ENCODE measurements at regions not wholly inside any gene's neighbourhood (a gene's known extent, or its start where the extent isn't known, plus 50 kb on each side); places are given as distances from the start of the nearest gene placed in this dataset.

GRCh38 chr3:161556941-161557340 lies 60.3 kb downstream of the OTOL1 start:
- TF ChIP-seq HOXD13 (CRISPR knock-in tag; IDR thresholded peaks at IDR 0.05; ENCODE audit: borderline replicate concordance) = no peak
- no peak for TF ChIP-seq ZNF398 (tag by site-specific recombination; IDR thresholded peaks at IDR 0.05)
- TF ChIP-seq ZFP3 (tag by site-specific recombination; IDR thresholded peaks at IDR 0.05; ENCODE audit: low read depth) = no peak
- TF ChIP-seq GFI1B (tag by site-specific recombination; IDR thresholded peaks at IDR 0.05) = no peak
- TF ChIP-seq MZF1 (tag by site-specific recombination; IDR thresholded peaks at IDR 0.05; ENCODE audit: borderline replicate concordance) = no peak
- TF ChIP-seq ZNF426 (tag by site-specific recombination; IDR thresholded peaks at IDR 0.05) = no peak
- TF ChIP-seq PRDM10 (tag by site-specific recombination; IDR thresholded peaks at IDR 0.05) = no peak
- TF ChIP-seq RBAK (tag by site-specific recombination; IDR thresholded peaks at IDR 0.05) = no peak
- TF ChIP-seq ZNF449 (tag by site-specific recombination; IDR thresholded peaks at IDR 0.05) = no peak
- TF ChIP-seq ZNF677 (tag by site-specific recombination; IDR thresholded peaks at IDR 0.05) = no peak
- no peak for TF ChIP-seq ZNF692 (tag by site-specific recombination; IDR thresholded peaks at IDR 0.05)
- no peak for TF ChIP-seq ZBTB10 (tag by site-specific recombination; IDR thresholded peaks at IDR 0.05)
- no peak for TF ChIP-seq ZNF146 (tag by site-specific recombination; IDR thresholded peaks at IDR 0.05)
- TF ChIP-seq ZNF530 (tag by site-specific recombination; IDR thresholded peaks at IDR 0.05; ENCODE audit: low read depth) = no peak
- no peak for TF ChIP-seq ZNF114 (tag by site-specific recombination; IDR thresholded peaks at IDR 0.05)
- TF ChIP-seq KLF8 (tag by site-specific recombination; IDR thresholded peaks at IDR 0.05) = no peak
- no peak for TF ChIP-seq ZNF488 (tag by site-specific recombination; IDR thresholded peaks at IDR 0.05)
- TF ChIP-seq ZEB2 (tag by site-specific recombination; IDR thresholded peaks at IDR 0.05) = no peak
- no peak for TF ChIP-seq TCF7L2 (IDR thresholded peaks at IDR 0.05; ENCODE audit: borderline replicate concordance, low read depth, low read length)
- no peak for TF ChIP-seq GLI2 (tag by site-specific recombination; IDR thresholded peaks at IDR 0.05; ENCODE audit: borderline replicate concordance, low read depth)
- POLR2A ChIA-PET = no interaction called here
- no peaks in the 10 kb centered on the region for H3K9me3 ChIP-seq (ENCODE audit: control insufficient read depth, insufficient read depth, low read depth, low read length)
- H3K4me3 ChIP-seq (ENCODE audit: low read depth, low read length) = no peak overlapping the region
- no peaks in the 10 kb centered on the region for H3K36me3 ChIP-seq (ENCODE audit: control insufficient read depth in 2 of 2, insufficient read depth in 1 of 2, low read length in 2 of 2)
- CTCF ChIA-PET = no interaction called here
- no peaks in the 10 kb centered on the region for H3K4me1 ChIP-seq (ENCODE audit: control insufficient read depth, insufficient read depth, low read length)
- H3K27ac ChIP-seq (ENCODE audit: extremely low read depth, low read depth, low read length) = no peak overlapping the region
